DOHH2 (cell line): ENCODE measurements at regions not wholly inside any gene's neighbourhood (a gene's known extent, or its start where the extent isn't known, plus 50 kb on each side); places are given as distances from the start of the nearest gene placed in this dataset.

ENCODE experiments used
- CTCF ChIP-seq: fragments of 200-600 bp; sonication (generic); IDR thresholded peaks from one replicate; pipeline ENCODE4 v1.5.1; 2014; ENCODE audit warnings: antibody characterized with exemption, mild to moderate bottlenecking, low read depth, low read length; ENCODE audit not compliant: poor library complexity, severe bottlenecking
- EZH2phosphoT487 ChIP-seq: fragments of 200-600 bp; sonication (generic); IDR thresholded peaks from 2 replicates; pipeline ENCODE4 v1.6.1; 2017; ENCODE audit warnings: borderline replicate concordance, mild to moderate bottlenecking, antibody characterized with exemption, low read length, moderate library complexity, mixed read lengths

DNA sequence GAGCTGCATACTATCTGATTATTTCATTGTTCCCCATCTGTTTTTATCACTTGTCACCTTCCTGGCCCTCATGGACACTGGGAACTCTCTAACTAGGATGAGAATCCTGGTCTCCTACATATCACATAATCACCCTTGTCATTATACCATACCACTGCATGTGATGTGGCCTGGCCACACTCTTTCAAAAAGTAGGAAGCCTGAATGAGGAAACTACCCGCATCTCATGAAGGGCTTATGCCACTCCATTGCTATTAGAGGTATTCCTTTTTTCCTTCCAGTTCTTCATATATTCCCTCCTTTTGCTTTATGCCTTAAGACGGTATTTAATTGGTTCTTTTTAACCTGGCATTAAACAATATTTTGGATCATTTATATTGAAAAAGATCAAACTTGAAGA, 1341.4 kb upstream of the NUDT12 start:
- TF ChIP-seq CTCF (no peak), EZH2phosphoT487 (no peak)
